ENCODE measurements at regions not wholly inside any gene's neighbourhood (a gene's known extent, or its start where the extent isn't known, plus 50 kb on each side); places are given as distances from the start of the nearest gene placed in this dataset.

DNA sequence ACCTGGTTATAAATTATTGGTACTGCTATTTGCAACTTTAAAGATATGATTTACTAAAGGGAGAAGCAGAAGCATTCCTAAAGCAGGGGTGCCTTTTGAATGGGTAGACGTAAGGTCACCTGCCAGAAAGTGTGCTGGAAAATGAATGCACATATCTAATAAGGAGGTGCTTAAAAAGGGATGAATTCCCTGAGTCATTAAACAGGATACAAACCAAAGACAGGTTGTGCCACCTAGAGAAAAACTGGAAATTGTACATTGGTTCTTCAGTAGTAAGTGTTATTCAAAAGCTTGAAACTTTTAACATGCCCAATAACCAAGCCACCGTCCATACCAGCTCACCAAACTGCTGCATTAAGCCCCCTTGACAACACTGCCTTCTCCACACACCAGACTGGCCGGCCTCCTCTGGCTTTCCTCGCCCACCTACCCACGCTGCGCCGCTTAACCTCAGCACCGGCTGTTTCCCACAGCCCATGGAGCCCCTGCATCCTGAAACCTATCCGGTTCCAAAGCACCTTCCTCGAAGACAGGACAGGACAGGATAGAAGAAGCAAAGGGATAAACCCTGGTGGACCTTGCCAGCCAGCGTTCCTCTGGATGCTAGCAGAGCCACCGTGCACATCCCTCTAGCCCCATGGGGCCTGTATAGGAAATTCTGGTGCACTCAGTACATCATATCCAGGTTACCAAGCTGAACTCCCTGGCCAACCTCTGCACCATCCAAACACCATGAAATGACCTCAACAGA lies 201.5 kb upstream of the CAND1 start:
- H3K36me3 ChIP-seq (ENCODE audit: insufficient read depth, low read length): no peaks in the 10 kb centered on the region
- Mint-ChIP-seq H3K27ac (peak overlapping the region in 2 of 7 donors; percentile 27 to 38), H3K4me3 (peak overlapping the region; percentile 79 to 93 (median 89)), H3K27me3 (peaks cover 19 to 23% of the 10 kb centered on the region in 2 donors), H3K9me3 (no peaks in the 10 kb centered on the region), H3K36me3 (no peaks in the 10 kb centered on the region), H3K4me1 (peaks cover 13 to 24% (median 17%) of the 10 kb centered on the region in 4 donors)
- ChIA-PET CTCF (ENCODE audit: partially characterized antibody) (no interaction called here), POLR2A (ENCODE audit: partially characterized antibody) (no interaction called here)
- no peaks in the 10 kb centered on the region for H3K9me3 ChIP-seq (ENCODE audit: control insufficient read depth in 1 of 2, low read length in 2 of 2)
- no peak overlapping the region for H3K27ac ChIP-seq (ENCODE audit: low read depth, low read length)
- H3K4me3 ChIP-seq (ENCODE audit: low read length in 2 of 2): no peak overlapping the region
- H3K27me3 ChIP-seq (ENCODE audit: insufficient read depth, low read length): peaks cover 5% of the 10 kb centered on the region
- DNase-seq: no peak
- H3K4me1 ChIP-seq (ENCODE audit: insufficient read depth, low read length): peaks cover 14% of the 10 kb centered on the region
- intact Hi-C loops (cut with micrococcal nuclease): loop anchor here (5.0 kb wide), 1 partner anchor 200 kb away; the partner anchor contains the start of gene CAND1

DNA sequence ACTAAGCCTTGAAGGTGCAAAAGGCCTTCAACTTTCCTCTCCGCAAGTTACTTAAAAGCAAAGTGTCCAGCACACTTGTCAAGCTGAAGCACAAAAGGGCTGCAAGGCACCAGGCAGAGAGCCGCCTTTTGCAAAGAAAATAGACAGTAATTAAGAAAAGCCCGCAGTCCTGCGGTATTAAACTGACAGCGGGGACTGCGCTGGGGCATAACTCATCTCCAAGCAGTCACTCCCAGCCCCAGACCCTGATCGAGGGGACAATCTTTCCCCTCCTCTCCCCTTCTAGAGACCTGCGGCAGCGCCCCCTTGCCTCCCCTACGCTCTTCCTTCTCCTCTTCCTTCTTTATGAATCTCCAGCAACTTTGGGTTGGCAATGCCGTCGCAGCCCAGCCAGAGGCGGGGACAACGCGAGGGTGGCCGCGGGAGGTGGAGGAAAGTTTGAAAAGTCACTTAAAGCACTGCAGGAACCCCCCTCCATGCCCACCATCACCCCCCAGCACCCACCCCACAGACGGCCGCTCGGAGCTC lies 200.9 kb upstream of the CAND1 start:
- intact Hi-C loops (cut with micrococcal nuclease): loop anchor here (5.0 kb wide), 1 partner anchor 199 kb away; the partner anchor contains the start of gene CAND1
- Mint-ChIP-seq H3K27me3 (peaks cover 19 to 20% of the 10 kb centered on the region in 2 donors), H3K4me3 (peak overlapping the region; percentile 79 to 93 (median 89)), H3K27ac (peak overlapping the region in 3 of 7 donors; percentile 38 to 88 (median 42)), H3K9me3 (no peaks in the 10 kb centered on the region), H3K4me1 (peaks cover 13 to 24% (median 17%) of the 10 kb centered on the region in 4 donors), H3K36me3 (no peaks in the 10 kb centered on the region)
- ChIA-PET POLR2A (ENCODE audit: partially characterized antibody) (no interaction called here), CTCF (ENCODE audit: partially characterized antibody) (interaction anchor here (0.6 kb wide), 1 partner anchor 1383 kb away, joined by 3 read pairs; no protein-coding TSS in a partner anchor)
- H3K4me3 ChIP-seq (ENCODE audit: low read length in 2 of 2): peak overlapping the region in 1 of 2 donors; percentile 32
- peak in 3 of 5 donors; percentile 3 to 7 (median 3) for DNase-seq
- H3K9me3 ChIP-seq (ENCODE audit: control insufficient read depth in 1 of 2, low read length in 2 of 2): no peaks in the 10 kb centered on the region
- no peaks in the 10 kb centered on the region for H3K36me3 ChIP-seq (ENCODE audit: insufficient read depth, low read length)
- peaks cover 5% of the 10 kb centered on the region for H3K27me3 ChIP-seq (ENCODE audit: insufficient read depth, low read length)
- peaks cover 14% of the 10 kb centered on the region for H3K4me1 ChIP-seq (ENCODE audit: insufficient read depth, low read length)
- no peak overlapping the region for H3K27ac ChIP-seq (ENCODE audit: low read depth, low read length)

DNA sequence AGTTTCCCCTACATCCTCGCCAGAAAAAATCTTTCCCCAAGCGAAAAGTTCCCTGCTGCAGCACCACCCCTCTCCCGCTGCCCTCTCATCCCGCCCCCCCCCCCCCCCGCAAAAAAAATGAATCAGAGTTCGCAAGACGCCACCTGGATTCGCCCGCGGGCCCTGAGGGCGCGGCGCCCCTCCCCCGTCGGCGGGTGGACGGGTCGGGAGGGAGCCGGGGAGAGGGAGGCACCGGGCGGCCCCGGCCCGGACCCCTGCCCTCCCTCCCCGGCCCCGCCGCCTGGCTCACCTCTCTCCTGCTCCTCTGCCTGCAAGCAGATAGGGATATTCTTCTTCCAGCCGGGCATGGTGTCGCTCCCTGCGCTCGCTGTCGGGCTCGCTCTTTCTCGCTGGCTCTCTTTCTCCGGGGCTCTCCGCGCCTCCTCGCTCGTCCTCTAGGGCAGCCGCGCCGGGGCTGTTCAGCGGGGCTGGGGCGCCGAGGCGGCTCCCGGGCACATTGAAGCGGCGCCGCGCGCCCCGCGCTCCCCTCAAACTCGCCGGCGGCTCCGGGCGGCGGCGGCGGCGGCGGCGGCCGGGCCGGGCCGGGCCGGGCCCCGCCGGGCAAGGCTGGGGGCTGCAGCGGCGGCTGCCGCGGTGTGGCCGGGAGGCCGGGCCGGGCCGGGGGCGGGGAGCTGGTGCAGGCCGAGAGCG lies 200.3 kb upstream of the CAND1 start:
- Histone ChIP-seq H3K27me3 (ENCODE audit: insufficient read depth, low read length) (peaks cover 5% of the 10 kb centered on the region), H3K9me3 (ENCODE audit: control insufficient read depth in 1 of 2, low read length in 2 of 2) (no peaks in the 10 kb centered on the region), H3K36me3 (ENCODE audit: insufficient read depth, low read length) (no peaks in the 10 kb centered on the region), H3K4me1 (ENCODE audit: insufficient read depth, low read length) (peaks cover 14% of the 10 kb centered on the region), H3K4me3 (ENCODE audit: low read length in 2 of 2) (no peak overlapping the region), H3K27ac (ENCODE audit: low read depth, low read length) (no peak overlapping the region)
- POLR2A ChIA-PET (ENCODE audit: partially characterized antibody): no interaction called here
- CTCF ChIA-PET (ENCODE audit: partially characterized antibody): interaction anchor here (0.6 kb wide), 1 partner anchor 1382 kb away, joined by 3 read pairs; no protein-coding TSS in a partner anchor
- peaks cover 19 to 23% of the 10 kb centered on the region in 2 donors for H3K27me3 Mint-ChIP-seq
- H3K36me3 Mint-ChIP-seq: no peaks in the 10 kb centered on the region
- H3K4me1 Mint-ChIP-seq: peaks cover 13 to 24% (median 17%) of the 10 kb centered on the region in 4 donors
- intact Hi-C loops (cut with micrococcal nuclease): loop anchor here (5.0 kb wide), 1 partner anchor 198 kb away; the partner anchor contains the start of gene CAND1
- peak overlapping the region; percentile 88 to 94 (median 91) for H3K4me3 Mint-ChIP-seq
- H3K9me3 Mint-ChIP-seq: no peaks in the 10 kb centered on the region
- DNase-seq: peak; percentile 17 to 44 (median 33)
- peak overlapping the region in 5 of 7 donors; percentile 42 to 86 (median 65) for H3K27ac Mint-ChIP-seq

DNA sequence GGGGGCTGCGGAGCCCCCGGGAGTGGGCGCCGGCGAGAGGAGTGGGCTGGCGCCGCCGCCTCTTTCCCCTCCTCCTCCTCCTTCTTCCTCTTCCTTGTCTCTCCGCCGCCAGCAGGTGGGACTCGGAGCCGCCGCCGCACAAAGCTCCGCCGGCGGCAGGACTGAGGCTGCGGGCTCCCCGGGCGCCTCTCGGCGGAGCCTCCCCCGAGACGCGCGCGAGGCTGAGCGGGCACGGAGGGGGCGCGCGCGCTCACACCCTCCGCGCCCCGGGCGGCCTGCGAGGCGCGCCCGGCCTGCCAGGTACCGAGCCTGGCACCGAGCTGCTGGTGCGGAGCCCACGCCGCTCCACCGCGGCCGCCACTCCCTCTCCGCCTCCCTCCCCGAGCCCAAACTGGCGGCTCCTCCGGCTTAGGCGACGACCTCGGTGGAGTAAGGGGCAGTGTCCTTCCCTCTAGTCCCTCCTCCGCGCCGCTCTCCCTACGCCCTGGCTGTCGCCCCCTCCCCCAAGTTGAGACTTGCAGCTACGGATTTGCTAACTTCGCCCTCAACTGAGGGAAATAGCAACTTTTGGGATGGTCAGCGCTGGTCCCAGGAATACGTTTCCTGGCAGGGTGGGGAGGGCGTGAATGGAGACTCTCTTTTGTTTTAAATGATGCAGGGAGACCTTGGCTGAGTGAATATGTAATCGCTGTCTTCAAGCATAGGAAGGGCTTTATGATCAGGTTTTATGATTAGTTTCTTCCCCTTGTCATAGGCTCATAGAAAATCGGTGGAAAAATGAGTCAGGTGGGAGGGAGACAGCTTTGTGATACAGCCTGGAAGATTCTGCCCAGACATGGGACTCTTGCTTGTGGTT lies 199.5 kb upstream of the CAND1 start:
- Histone ChIP-seq H3K27ac (ENCODE audit: low read depth, low read length) (no peak overlapping the region), H3K36me3 (ENCODE audit: insufficient read depth, low read length) (no peaks in the 10 kb centered on the region), H3K4me3 (ENCODE audit: low read length in 2 of 2) (peak overlapping the region in 1 of 2 donors; percentile 38), H3K27me3 (ENCODE audit: insufficient read depth, low read length) (peaks cover 5% of the 10 kb centered on the region), H3K4me1 (ENCODE audit: insufficient read depth, low read length) (peaks cover 14% of the 10 kb centered on the region), H3K9me3 (ENCODE audit: control insufficient read depth in 1 of 2, low read length in 2 of 2) (no peaks in the 10 kb centered on the region)
- no peaks in the 10 kb centered on the region for H3K9me3 Mint-ChIP-seq
- peaks cover 13 to 24% (median 17%) of the 10 kb centered on the region in 4 donors for H3K4me1 Mint-ChIP-seq
- no peaks in the 10 kb centered on the region for H3K36me3 Mint-ChIP-seq
- peaks cover 16 to 23% of the 10 kb centered on the region in 2 donors for H3K27me3 Mint-ChIP-seq
- POLR2A ChIA-PET (ENCODE audit: partially characterized antibody): no interaction called here
- peak overlapping the region in 3 of 7 donors; percentile 30 to 60 (median 42) for H3K27ac Mint-ChIP-seq
- DNase-seq: peak in 4 of 5 donors; percentile 35 to 43 (median 37)
- H3K4me3 Mint-ChIP-seq: peak overlapping the region; percentile 73 to 87 (median 79)
- intact Hi-C loops (cut with micrococcal nuclease): loop anchor here (5.0 kb wide), 1 partner anchor 198 kb away; the partner anchor contains the start of gene CAND1
- CTCF ChIA-PET (ENCODE audit: partially characterized antibody): no interaction called here

DNA sequence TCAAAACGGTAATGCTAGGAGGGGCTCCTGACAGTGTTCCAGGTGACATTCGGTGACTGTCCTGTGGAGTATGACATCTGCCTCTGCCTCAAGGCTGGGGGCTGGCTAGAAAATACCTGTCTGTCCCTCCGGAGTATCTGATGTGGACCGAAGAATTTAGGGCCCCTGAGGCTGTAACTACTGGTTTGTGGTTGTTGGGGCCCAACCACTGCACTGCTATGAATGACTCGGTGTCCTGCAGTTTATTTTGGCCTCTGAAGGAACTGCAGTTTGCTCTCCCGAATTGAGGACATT lies 198.9 kb upstream of the CAND1 start:
- Mint-ChIP-seq H3K27ac (peak overlapping the region in 1 of 7 donors; percentile 60), H3K4me3 (peak overlapping the region; percentile 73 to 87 (median 79)), H3K36me3 (no peaks in the 10 kb centered on the region), H3K9me3 (no peaks in the 10 kb centered on the region), H3K27me3 (peaks cover 17 to 23% of the 10 kb centered on the region in 2 donors), H3K4me1 (peaks cover 13 to 24% (median 17%) of the 10 kb centered on the region in 4 donors)
- intact Hi-C loops (cut with micrococcal nuclease): no loop called here
- Histone ChIP-seq H3K4me1 (ENCODE audit: insufficient read depth, low read length) (peaks cover 14% of the 10 kb centered on the region), H3K9me3 (ENCODE audit: control insufficient read depth in 1 of 2, low read length in 2 of 2) (no peaks in the 10 kb centered on the region), H3K27me3 (ENCODE audit: insufficient read depth, low read length) (peaks cover 5% of the 10 kb centered on the region), H3K27ac (ENCODE audit: low read depth, low read length) (no peak overlapping the region), H3K36me3 (ENCODE audit: insufficient read depth, low read length) (no peaks in the 10 kb centered on the region), H3K4me3 (ENCODE audit: low read length in 2 of 2) (no peak overlapping the region)
- CTCF ChIA-PET (ENCODE audit: partially characterized antibody): no interaction called here
- POLR2A ChIA-PET (ENCODE audit: partially characterized antibody): no interaction called here
- no peak for DNase-seq

DNA sequence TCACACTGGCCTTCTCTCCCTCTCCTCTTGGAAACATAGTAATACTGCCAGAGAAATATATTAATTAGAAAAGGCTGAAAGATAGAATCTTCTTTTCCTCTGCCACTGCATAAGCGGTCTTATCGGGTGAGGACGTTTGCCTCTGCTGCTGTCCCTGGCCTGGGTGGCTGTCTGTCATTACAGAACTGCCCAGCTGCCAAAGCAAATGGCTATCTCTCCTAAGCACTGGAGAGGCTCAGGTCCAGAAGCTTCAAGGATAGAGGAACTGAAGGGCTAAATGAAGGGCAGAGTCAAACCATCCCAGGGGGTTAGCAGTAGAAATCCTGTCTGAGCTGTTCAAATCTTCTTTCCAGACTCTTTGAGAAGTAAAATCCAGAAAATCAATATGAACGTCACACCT lies 198.6 kb upstream of the CAND1 start:
- H3K27me3 ChIP-seq (ENCODE audit: insufficient read depth, low read length): peaks cover 5% of the 10 kb centered on the region
- no peaks in the 10 kb centered on the region for H3K36me3 ChIP-seq (ENCODE audit: insufficient read depth, low read length)
- H3K27ac Mint-ChIP-seq: no peak overlapping the region

More for the DNA sequence above, 198.6 kb upstream of the CAND1 start:
- no peak overlapping the region for H3K27ac ChIP-seq (ENCODE audit: low read depth, low read length)
- ChIA-PET CTCF (ENCODE audit: partially characterized antibody) (no interaction called here), POLR2A (ENCODE audit: partially characterized antibody) (no interaction called here)
- peaks cover 14% of the 10 kb centered on the region for H3K4me1 ChIP-seq (ENCODE audit: insufficient read depth, low read length)
- no peaks in the 10 kb centered on the region for H3K9me3 ChIP-seq (ENCODE audit: control insufficient read depth in 1 of 2, low read length in 2 of 2)
- DNase-seq: no peak
- intact Hi-C loops (cut with micrococcal nuclease): no loop called here
- Mint-ChIP-seq H3K4me3 (peak overlapping the region; percentile 73 to 87 (median 79)), H3K27me3 (peaks cover 20 to 23% of the 10 kb centered on the region in 2 donors), H3K36me3 (no peaks in the 10 kb centered on the region), H3K9me3 (no peaks in the 10 kb centered on the region), H3K4me1 (peaks cover 13 to 24% (median 17%) of the 10 kb centered on the region in 4 donors)
- no peak overlapping the region for H3K4me3 ChIP-seq (ENCODE audit: low read length in 2 of 2)
